Kidney (tissue), 13 donors: ENCODE measurements at regions not wholly inside any gene's neighbourhood (a gene's known extent, or its start where the extent isn't known, plus 50 kb on each side); places are given as distances from the start of the nearest gene placed in this dataset.

Source experiments
- DNase-seq, 5 donors: peaks; one replicate each; pipeline ENCODE4 v3.0.0-alpha.2; 2013 to 2020
- FAIRE-seq: peaks from 2 replicates; lab custom pipeline; 2012; peaks lifted over from hg19 to GRCh38; lab: Jason Lieb, UNC
- H3K27ac ChIP-seq, 2 donors: one replicate each; pipeline ENCODE4 v1.7.0; 2013; ENCODE audit warnings: low read depth in 2 of 2, low read length in 2 of 2, inconsistent platforms in 1 of 2
- H3K27me3 ChIP-seq: one replicate; pipeline ENCODE4 v1.7.1; 2013; ENCODE audit warnings: low read length, inconsistent platforms; ENCODE audit not compliant: control insufficient read depth, insufficient read depth
- H3K36me3 ChIP-seq, 3 donors: one replicate each; pipeline versions ENCODE4 v1.7.0 to v1.7.1; 2013; ENCODE audit warnings: low read length in 3 of 3, control low read depth in 1 of 3, inconsistent platforms in 1 of 3; ENCODE audit not compliant: insufficient read depth in 3 of 3, control insufficient read depth in 2 of 3
- H3K4me1 ChIP-seq, 3 donors: one replicate each; pipeline versions ENCODE4 v1.7.0 to v1.7.1; 2013; ENCODE audit warnings: low read length in 3 of 3, inconsistent platforms in 1 of 3, low read depth in 1 of 3; ENCODE audit not compliant: control insufficient read depth in 2 of 3, insufficient read depth in 2 of 3
- H3K4me3 ChIP-seq, 3 donors: one replicate each; pipeline versions ENCODE4 v1.7.0 to v1.8.1; 2013; ENCODE audit warnings: low read length in 3 of 3, control low read depth in 1 of 3, inconsistent platforms in 1 of 3
- H3K9ac ChIP-seq, 3 donors: one replicate each; pipeline versions ENCODE4 v1.7.0 to v1.7.1; 2013; ENCODE audit warnings: low read length in 3 of 3, control low read depth in 1 of 3, inconsistent platforms in 1 of 3
- H3K9me3 ChIP-seq, 3 donors: one replicate each; pipeline versions ENCODE4 v1.7.0 to v1.7.1; 2013; ENCODE audit warnings: low read length in 3 of 3, control low read depth in 1 of 3, inconsistent platforms in 1 of 3; ENCODE audit not compliant: control insufficient read depth in 2 of 3, insufficient read depth in 1 of 3
- intact Hi-C: fragments of 100-400 bp; cut with DNase I; formaldehyde crosslinking; loops from one replicate; pipeline ENCODE4 v1.11.1; 2022
- TF ChIP-seq, protein P1 (sequence below): IDR thresholded peaks from 3 replicates; pipeline ENCODE4 v1.5.1; 2012; ENCODE audit warnings: mild to moderate bottlenecking, moderate library complexity, borderline replicate concordance; ENCODE audit not compliant: insufficient read depth; ENCODE audit errors: extremely low read depth
- donor health status: control.
- donor health status: control.
- donor health status: control.
- donor health status: control.
- donor health status: control.
- donor health status: DM: yes; HTN: yes; CAD: no.
- donor health status: Normal renal cell carcinoma (clear cell type).

DNA sequence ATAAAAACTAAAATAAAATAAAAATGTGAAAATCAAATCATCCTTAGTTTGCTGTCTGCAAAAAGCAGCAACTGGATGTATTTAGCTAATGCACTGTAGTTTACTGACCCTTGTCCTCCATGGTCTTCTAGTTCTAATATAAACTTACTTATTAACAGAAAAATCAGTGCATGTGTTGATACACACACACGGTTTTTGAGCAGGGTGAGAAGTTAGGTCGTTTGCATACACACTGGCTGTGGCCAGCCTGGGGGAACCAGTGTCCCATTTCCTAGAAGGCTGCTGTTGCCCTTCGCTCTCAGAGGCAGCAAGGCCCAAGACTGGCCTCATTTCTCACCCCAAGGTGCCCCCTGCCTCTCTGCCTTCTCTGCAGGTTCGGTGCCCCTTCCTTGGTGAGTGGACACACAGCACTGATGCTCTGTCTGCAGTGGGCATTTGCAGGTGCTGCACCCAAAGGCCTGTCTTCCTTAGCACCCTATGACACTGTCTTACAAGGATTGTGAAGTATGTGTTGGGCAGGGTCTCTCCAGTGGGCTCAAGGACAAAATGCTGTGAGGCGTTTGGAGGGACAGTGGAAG, 168.5 kb downstream of the SCP2D1 start:
- peak in 3 of 5 donors; percentile 25 to 64 (median 35) for DNase-seq

DNA sequence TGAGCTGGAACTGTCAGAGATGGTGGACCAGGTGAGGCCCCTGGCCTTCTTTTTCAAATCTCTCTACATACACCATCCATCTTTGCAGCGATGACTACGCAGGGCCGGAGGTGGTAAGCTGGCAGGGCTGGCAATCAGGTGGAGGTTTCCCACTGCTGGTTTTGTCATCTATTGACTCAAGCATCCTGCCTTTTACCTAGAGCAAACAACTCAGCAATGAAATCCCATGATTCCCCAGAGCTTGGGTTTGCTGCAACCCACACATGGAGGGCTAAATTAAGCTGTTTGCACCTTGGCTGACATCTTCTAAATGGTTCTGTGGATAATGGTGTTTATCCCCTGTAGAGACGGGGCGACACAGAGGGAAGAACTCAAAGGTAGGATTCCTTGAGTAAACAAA, 170.2 kb downstream of the SCP2D1 start:
- FAIRE-seq (no peak), DNase-seq (no peak)
- intact Hi-C loops = no loop called here
- Histone ChIP-seq H3K4me3 (no peak overlapping the region), H3K36me3 (no peaks in the 10 kb centered on the region), H3K9me3 (no peaks in the 10 kb centered on the region), H3K9ac (no peak overlapping the region), H3K27me3 (no peaks in the 10 kb centered on the region), H3K4me1 (peaks cover 0 to 16% (median 8%) of the 10 kb centered on the region in 3 donors), H3K27ac (peak overlapping the region in 1 of 2 donors; percentile 34)
- TF ChIP-seq, protein P1, sequence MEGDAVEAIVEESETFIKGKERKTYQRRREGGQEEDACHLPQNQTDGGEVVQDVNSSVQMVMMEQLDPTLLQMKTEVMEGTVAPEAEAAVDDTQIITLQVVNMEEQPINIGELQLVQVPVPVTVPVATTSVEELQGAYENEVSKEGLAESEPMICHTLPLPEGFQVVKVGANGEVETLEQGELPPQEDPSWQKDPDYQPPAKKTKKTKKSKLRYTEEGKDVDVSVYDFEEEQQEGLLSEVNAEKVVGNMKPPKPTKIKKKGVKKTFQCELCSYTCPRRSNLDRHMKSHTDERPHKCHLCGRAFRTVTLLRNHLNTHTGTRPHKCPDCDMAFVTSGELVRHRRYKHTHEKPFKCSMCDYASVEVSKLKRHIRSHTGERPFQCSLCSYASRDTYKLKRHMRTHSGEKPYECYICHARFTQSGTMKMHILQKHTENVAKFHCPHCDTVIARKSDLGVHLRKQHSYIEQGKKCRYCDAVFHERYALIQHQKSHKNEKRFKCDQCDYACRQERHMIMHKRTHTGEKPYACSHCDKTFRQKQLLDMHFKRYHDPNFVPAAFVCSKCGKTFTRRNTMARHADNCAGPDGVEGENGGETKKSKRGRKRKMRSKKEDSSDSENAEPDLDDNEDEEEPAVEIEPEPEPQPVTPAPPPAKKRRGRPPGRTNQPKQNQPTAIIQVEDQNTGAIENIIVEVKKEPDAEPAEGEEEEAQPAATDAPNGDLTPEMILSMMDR = no peak

More for the DNA sequence above, 168.5 kb downstream of the SCP2D1 start:
- no peak overlapping the region for H3K4me3 ChIP-seq
- peaks cover 0 to 16% (median 8%) of the 10 kb centered on the region in 3 donors for H3K4me1 ChIP-seq
- intact Hi-C loops = no loop called here
- H3K9me3 ChIP-seq = no peaks in the 10 kb centered on the region
- FAIRE-seq = peak; percentile 74
- no peaks in the 10 kb centered on the region for H3K36me3 ChIP-seq
- TF ChIP-seq, protein P1 = no peak
- H3K27ac ChIP-seq = peak overlapping the region in 1 of 2 donors; percentile 16
- no peak overlapping the region for H3K9ac ChIP-seq
- H3K27me3 ChIP-seq = no peaks in the 10 kb centered on the region

DNA sequence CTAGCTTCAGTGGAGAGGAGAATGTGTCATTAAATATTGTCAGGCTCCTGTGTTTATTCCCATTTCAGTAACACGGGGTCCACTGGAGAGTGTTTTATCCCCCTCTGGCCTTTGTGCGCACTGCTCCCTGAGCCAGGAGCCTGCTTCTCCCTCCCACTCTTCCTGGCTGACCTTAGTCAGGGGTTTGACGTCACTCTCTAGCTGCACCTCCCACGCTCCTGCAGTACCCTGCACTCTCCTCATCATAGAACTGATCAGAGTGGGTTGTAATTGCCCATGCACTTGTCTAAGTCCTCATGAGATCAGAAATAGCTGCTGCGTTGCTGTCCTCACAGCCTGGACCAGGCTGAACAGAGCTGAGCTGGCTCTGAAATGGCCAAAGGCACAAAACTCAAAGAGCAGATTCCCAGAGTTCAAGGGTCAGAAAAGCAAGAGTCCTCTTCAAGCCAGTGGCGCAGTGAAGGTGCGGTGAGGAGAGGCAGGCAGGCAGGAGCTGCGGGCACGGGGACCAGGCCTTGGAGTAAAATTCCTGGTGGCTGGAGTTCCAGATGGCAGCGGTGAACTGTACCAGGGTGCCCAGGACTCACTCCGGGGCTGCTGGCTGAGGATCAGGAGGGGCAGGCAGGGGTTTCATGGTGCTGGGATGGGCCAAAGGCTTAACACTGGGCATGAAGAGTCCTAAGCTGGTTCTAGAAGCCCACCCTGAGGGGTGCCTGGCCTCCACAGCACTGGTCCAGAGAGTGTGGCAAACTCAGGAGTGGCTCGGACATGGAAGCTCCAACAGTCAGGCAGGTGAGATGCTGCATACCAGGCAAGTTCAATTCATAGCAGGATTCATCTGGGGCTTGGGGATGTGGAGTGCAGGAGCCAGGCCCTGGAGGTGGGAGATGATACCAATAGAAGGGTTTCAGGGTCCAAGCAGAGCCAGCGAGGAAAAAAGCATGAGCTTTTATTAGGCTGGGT, 170.9 kb downstream of the SCP2D1 start:
- H3K36me3 ChIP-seq = no peaks in the 10 kb centered on the region
- H3K9me3 ChIP-seq = no peaks in the 10 kb centered on the region
- H3K4me1 ChIP-seq = peaks cover 0 to 16% (median 8%) of the 10 kb centered on the region in 3 donors
- TF ChIP-seq, protein P1 = no peak
- H3K27me3 ChIP-seq = no peaks in the 10 kb centered on the region
- intact Hi-C loops = no loop called here
- H3K4me3 ChIP-seq = no peak overlapping the region
- no peak for FAIRE-seq
- H3K9ac ChIP-seq = no peak overlapping the region
- peak in 4 of 5 donors; percentile 45 to 71 (median 56) for DNase-seq
- peak overlapping the region in 1 of 2 donors; percentile 34 for H3K27ac ChIP-seq
